DMS 273 (cell line): ENCODE measurements at regions not wholly inside any gene's neighbourhood (a gene's known extent, or its start where the extent isn't known, plus 50 kb on each side); places are given as distances from the start of the nearest gene placed in this dataset.
"Not testable (repeated sequence)": the region's sequence is repeated elsewhere in the genome, so short reads cannot be mapped to it uniquely, and the experiment has no call there.

Source experiments
- DNase-seq: peaks from one replicate; lab custom pipeline; 2025; ENCODE audit not compliant: unreplicated experiment; lab: John Stamatoyannopoulos, UW

GRCh38 chrX:107296184-107296583 lies 89.8 kb downstream of the DNAAF6 start:
- not testable (repeated sequence) for DNase-seq

- no peak for DNase-seq
These were observed 91.9 kb downstream of the DNAAF6 start for GRCh38 chrX:107298276-107298675.

- DNase-seq = no peak
These were observed 94.8 kb downstream of the DNAAF6 start for GRCh38 chrX:107301253-107301652.

- no peak for DNase-seq
These were observed 97.7 kb downstream of the DNAAF6 start for GRCh38 chrX:107304141-107304540.

GRCh38 chrX:107323786-107324492 lies 117.5 kb downstream of the DNAAF6 start:
- DNase-seq = no peak

- DNase-seq = peak; percentile 78
These were observed 118.3 kb downstream of the DNAAF6 start for GRCh38 chrX:107324493-107325310.

GRCh38 chrX:107325467-107325866 lies 119.1 kb downstream of the DNAAF6 start:
- DNase-seq = no peak

- no peak for DNase-seq
These were observed 101.4 kb upstream of the FRMPD3 start for GRCh38 chrX:107348051-107348450.

- DNase-seq = no peak
These were observed 100.5 kb upstream of the FRMPD3 start for GRCh38 chrX:107348990-107349389.

- no peak for DNase-seq
These were observed 93.9 kb upstream of the FRMPD3 start for GRCh38 chrX:107355533-107355932.

- DNase-seq = no peak
These were observed 88.6 kb upstream of the FRMPD3 start for GRCh38 chrX:107360788-107361360.

GRCh38 chrX:107370185-107370584 lies 79.3 kb upstream of the FRMPD3 start:
- not testable (repeated sequence) for DNase-seq

- no peak for DNase-seq
These were observed 75.3 kb upstream of the FRMPD3 start for GRCh38 chrX:107374132-107374531.

- peak; percentile 3 for DNase-seq
These were observed 74.6 kb upstream of the FRMPD3 start for GRCh38 chrX:107374831-107375230.

- DNase-seq = not testable (repeated sequence)
These were observed 73.3 kb upstream of the FRMPD3 start for GRCh38 chrX:107376186-107376585.

GRCh38 chrX:107384397-107385105 lies 64.9 kb upstream of the FRMPD3 start:
- DNase-seq = no peak

GRCh38 chrX:107389726-107390125 lies 59.7 kb upstream of the FRMPD3 start:
- DNase-seq = no peak

GRCh38 chrX:107393656-107394055 lies 55.8 kb upstream of the FRMPD3 start:
- not testable (repeated sequence) for DNase-seq

GRCh38 chrX:107396235-107396634 lies 53.2 kb upstream of the FRMPD3 start:
- no peak for DNase-seq

GRCh38 chrX:107396783-107397182 lies 52.7 kb upstream of the FRMPD3 start:
- DNase-seq = peak; percentile 3

GRCh38 chrX:107398115-107398514 lies 51.3 kb upstream of the FRMPD3 start:
- DNase-seq = no peak
